H1 (cell line): ENCODE measurements at regions not wholly inside any gene's neighbourhood (a gene's known extent, or its start where the extent isn't known, plus 50 kb on each side); places are given as distances from the start of the nearest gene placed in this dataset.

Source experiments
- CTCF ChIA-PET: fragments of 300-600 bp; sonication (Branson Sonifier 250); formaldehyde crosslinking; loops from one replicate; lab custom pipeline; 2021; ENCODE audit not compliant: partially characterized antibody; lab: Charles Lee
- POLR2A ChIA-PET: fragments of 300-600 bp; sonication (Branson Sonifier 250); formaldehyde crosslinking; loops from one replicate; lab custom pipeline; 2021; ENCODE audit warnings: inconsistent platforms; ENCODE audit not compliant: partially characterized antibody; lab: Charles Lee
- DNase-seq, 2 experiments: peaks; one replicate each; pipeline versions ENCODE4 v3.0.0 to v3.0.0-alpha.2; 2010 to 2022; ENCODE audit warnings: low spot score in 2 of 2, low read depth in 1 of 2, mixed read lengths in 1 of 2
- FAIRE-seq: peaks from 2 replicates; lab custom pipeline; 2011; peaks lifted over from hg19 to GRCh38; lab: Jason Lieb, UNC
- H2AFZ ChIP-seq: 2 replicates; pipeline ENCODE4 v1.8.1; 2012; ENCODE audit warnings: low read length, inconsistent platforms
- H2AK5ac ChIP-seq: 2 replicates; pipeline ENCODE4 v1.6.1; 2013; ENCODE audit warnings: low read depth, low read length
- H2BK120ac ChIP-seq: replicated peaks from 2 replicates; pipeline ENCODE3; 2013; ENCODE audit warnings: low read depth, low read length, inconsistent platforms
- H2BK12ac ChIP-seq: 2 replicates; pipeline ENCODE4 v1.6.1; 2013; ENCODE audit warnings: low read depth, low read length
- H2BK15ac ChIP-seq: 2 replicates; pipeline ENCODE4 v1.6.1; 2013; ENCODE audit warnings: low read length
- H2BK20ac ChIP-seq: 2 replicates; pipeline ENCODE4 v1.6.1; 2013; ENCODE audit warnings: low read length
- H2BK5ac ChIP-seq: 2 replicates; pipeline ENCODE4 v1.6.1; 2013; ENCODE audit warnings: low read depth, low read length
- H3K14ac ChIP-seq: 2 replicates; pipeline ENCODE4 v1.6.1; 2013; ENCODE audit warnings: inconsistent platforms; ENCODE audit not compliant: insufficient read length
- H3K18ac ChIP-seq: 2 replicates; pipeline ENCODE4 v1.6.1; 2013; ENCODE audit warnings: low read length; ENCODE audit errors: extremely low read depth
- H3K23ac ChIP-seq: 2 replicates; pipeline ENCODE4 v1.6.1; 2013; ENCODE audit warnings: inconsistent platforms; ENCODE audit not compliant: insufficient read length
- H3K23me2 ChIP-seq: 2 replicates; pipeline ENCODE4 v1.6.1; 2013; ENCODE audit warnings: low read depth, low read length
- H3K27ac ChIP-seq: 2 replicates; pipeline ENCODE4 v1.6.1; 2011; ENCODE audit warnings: low read depth, low read length, inconsistent platforms
- H3K27me3 ChIP-seq, 4 experiments: replicated peaks in 1 of 4; 1 replicate in 1 of 4; 2 replicates in 3 of 4; pipeline versions ENCODE4 v1.6.1 to v1.8.1; 2011 to 2013; ENCODE audit warnings: low read length in 3 of 4, mild to moderate bottlenecking in 3 of 4, inconsistent platforms in 2 of 4, mixed read lengths in 2 of 4, moderate library complexity in 1 of 4; ENCODE audit not compliant: control insufficient read depth in 3 of 4, insufficient read depth in 3 of 4; ENCODE audit errors: extremely low read depth in 1 of 4
- H3K36me3 ChIP-seq, 4 experiments: 2 replicates each; pipeline versions ENCODE4 v1.6.1 to v1.8.1; 2011 to 2013; ENCODE audit warnings: mild to moderate bottlenecking in 4 of 4, low read length in 3 of 4, moderate library complexity in 2 of 4, control low read depth in 1 of 4, inconsistent platforms in 1 of 4; ENCODE audit not compliant: insufficient read depth in 4 of 4, control insufficient read depth in 2 of 4
- H3K4ac ChIP-seq: replicated peaks from 2 replicates; pipeline ENCODE3; 2013; ENCODE audit warnings: low read length, low read depth, mixed read lengths, inconsistent platforms; ENCODE audit not compliant: insufficient read length
- H3K4me1 ChIP-seq, 4 experiments: replicated peaks in 1 of 4; 1 replicate in 1 of 4; 2 replicates in 3 of 4; pipeline versions ENCODE4 v1.6.1 to v1.8.1; 2011 to 2013; ENCODE audit warnings: low read length in 3 of 4, inconsistent platforms in 2 of 4, mixed read lengths in 1 of 4; ENCODE audit not compliant: insufficient read depth in 4 of 4, control insufficient read depth in 3 of 4
- H3K4me2 ChIP-seq, 2 experiments: 2 replicates each; pipeline versions ENCODE4 v1.6.1 to v1.8.1; 2011 to 2013; ENCODE audit warnings: low read depth in 2 of 2, low read length in 2 of 2, control low read depth in 1 of 2, inconsistent platforms in 1 of 2, mild to moderate bottlenecking in 1 of 2; ENCODE audit not compliant: insufficient read depth in 1 of 2
- H3K4me3 ChIP-seq, 4 experiments: fragments of 200-600, 300-600 bp in 1 of 4; sonication (generic), shearing (Covaris generic), sonication (Bioruptor Twin) in 1 of 4; 2 replicates each; pipeline versions ENCODE4 v1.5.1 to v1.8.1; 2011 to 2016; ENCODE audit warnings: low read length in 4 of 4, low read depth in 3 of 4, control low read depth in 2 of 4, inconsistent platforms in 2 of 4, mild to moderate bottlenecking in 2 of 4, mixed read lengths in 1 of 4, moderate library complexity in 1 of 4; ENCODE audit not compliant: insufficient read depth in 2 of 4; ENCODE audit errors: extremely low read depth in 1 of 4
- H3K56ac ChIP-seq: replicated peaks from 2 replicates; pipeline ENCODE3; 2013; ENCODE audit warnings: low read depth, mild to moderate bottlenecking, mixed read lengths, low read length, inconsistent platforms; ENCODE audit not compliant: insufficient read length
- H3K79me1 ChIP-seq: 2 replicates; pipeline ENCODE4 v1.6.1; 2013; ENCODE audit warnings: low read depth, low read length, control low read depth
- H3K79me2 ChIP-seq, 2 experiments: 2 replicates each; pipeline versions ENCODE4 v1.6.1 to v1.8.1; 2012 to 2013; ENCODE audit warnings: low read length in 2 of 2, mild to moderate bottlenecking in 2 of 2, inconsistent platforms in 1 of 2; ENCODE audit not compliant: insufficient read depth in 2 of 2, control insufficient read depth in 1 of 2
- H3K9ac ChIP-seq, 4 experiments: replicated peaks in 1 of 4; 1 replicate in 1 of 4; 2 replicates in 3 of 4; pipeline versions ENCODE4 v1.6.1 to v1.8.1; 2011 to 2013; ENCODE audit warnings: low read depth in 3 of 4, low read length in 3 of 4, control low read depth in 2 of 4, mild to moderate bottlenecking in 2 of 4, moderate library complexity in 2 of 4, inconsistent platforms in 1 of 4; ENCODE audit errors: extremely low read depth in 1 of 4
- H3K9me3 ChIP-seq, 2 experiments: 2 replicates each; pipeline versions ENCODE4 v1.6.1 to v1.8.1; 2012 to 2013; ENCODE audit warnings: mild to moderate bottlenecking in 2 of 2, moderate library complexity in 2 of 2, control low read depth in 1 of 2, inconsistent platforms in 1 of 2, low read depth in 1 of 2, low read length in 1 of 2, mixed read lengths in 1 of 2; ENCODE audit not compliant: insufficient read depth in 2 of 2
- H4K20me1 ChIP-seq, 2 experiments: replicated peaks in 1 of 2; 2 replicates each; pipeline versions ENCODE3 to v1.8.1; 2011 to 2013; ENCODE audit warnings: inconsistent platforms in 2 of 2, low read length in 2 of 2, mild to moderate bottlenecking in 1 of 2; ENCODE audit not compliant: insufficient read depth in 2 of 2, control insufficient read depth in 1 of 2
- H4K5ac ChIP-seq: 2 replicates; pipeline ENCODE4 v1.6.1; 2013; ENCODE audit warnings: low read length, low read depth, mixed read lengths, inconsistent platforms; ENCODE audit not compliant: insufficient read length
- H4K8ac ChIP-seq: 2 replicates; pipeline ENCODE4 v1.8.0; 2013; ENCODE audit warnings: mild to moderate bottlenecking, moderate library complexity, low read length, inconsistent platforms; ENCODE audit not compliant: insufficient read depth; ENCODE audit errors: extremely low read depth
- H4K91ac ChIP-seq: replicated peaks from 2 replicates; pipeline ENCODE3; 2013; ENCODE audit warnings: low read length, mixed read lengths, inconsistent platforms; ENCODE audit not compliant: insufficient read length
- FOSL1 ChIP-seq: IDR thresholded peaks from 2 replicates; pipeline ENCODE4 v1.6.1; 2011; ENCODE audit warnings: mild to moderate bottlenecking, low read depth, low read length, moderate library complexity; ENCODE audit not compliant: insufficient read depth
- WGBS, 2 experiments: shearing (Covaris generic) in 1 of 2; methylation state at CpG; one replicate each; pipeline versions ENCODE4 v1.1.6 to v1.1.7; 2013 to 2015; ENCODE audit warnings: low lambda C conversion rate in 2 of 2, mixed read lengths in 2 of 2, inconsistent platforms in 1 of 2, low coverage in 1 of 2, missing lambda C conversion rate in 1 of 2; ENCODE audit not compliant: insufficient replicate concordance in 2 of 2, insufficient coverage in 1 of 2, insufficient read length in 1 of 2; ENCODE audit errors: extremely low coverage in 1 of 2, missing lambda C conversion rate in 1 of 2; 5-methylcytosine and 5-hydroxymethylcytosine counted together

- H3K27me3 ChIP-seq: no peaks in the 10 kb centered on the region; a peak in 1 of 7 replicates
- DNase-seq: no peak
- H3K4ac ChIP-seq: no peak overlapping the region
- no peaks in the 10 kb centered on the region; the same call in 1 of the 2 replicates for H3K79me1 ChIP-seq
- peaks cover 7% of the 10 kb centered on the region in 2 experiments; a peak in 3 of 4 replicates for H3K9me3 ChIP-seq
- no peak for TF ChIP-seq FOSL1
- H3K23ac ChIP-seq: no peak overlapping the region
- H4K5ac ChIP-seq: no peak overlapping the region
- H3K23me2 ChIP-seq: no peaks in the 10 kb centered on the region
- no peak overlapping the region for H3K56ac ChIP-seq
- H3K18ac ChIP-seq: no peak overlapping the region
- peaks cover 0 to 4% (median 3%) of the 10 kb centered on the region in 4 experiments; a peak in 3 of 7 replicates for H3K4me1 ChIP-seq
- WGBS, 2 experiments: 83% methylated on average over 3 of the region's 3 CpGs; no CpG with 5 or more reads in 1 of the 2 experiments
- H3K4me3 ChIP-seq: no peak overlapping the region
- no peak for FAIRE-seq
- no peak overlapping the region for H2BK15ac ChIP-seq
- H3K27ac ChIP-seq: no peak overlapping the region
- CTCF ChIA-PET: interaction anchor here (1.1 to 1.6 kb wide), 2 partner anchors 13 to 16 kb away, joined by 3 to 4 read pairs; no protein-coding TSS in a partner anchor
- H2BK120ac ChIP-seq: no peak overlapping the region
- no peaks in the 10 kb centered on the region for H3K79me2 ChIP-seq
- POLR2A ChIA-PET: no interaction called here
- H3K36me3 ChIP-seq: no peaks in the 10 kb centered on the region
- H3K9ac ChIP-seq: no peak overlapping the region
- no peak overlapping the region for H4K8ac ChIP-seq
- H3K4me2 ChIP-seq: no peak overlapping the region
- H2BK5ac ChIP-seq: no peak overlapping the region
- no peak overlapping the region for H2BK20ac ChIP-seq
- no peak overlapping the region for H4K91ac ChIP-seq
- H2AFZ ChIP-seq: no peak overlapping the region
- no peak overlapping the region for H3K14ac ChIP-seq
- H2BK12ac ChIP-seq: no peak overlapping the region
- H2AK5ac ChIP-seq: no peak overlapping the region
- H4K20me1 ChIP-seq: no peaks in the 10 kb centered on the region
Measured at GRCh38 chr2:129810521-129810920, 168.9 kb upstream of the RAB6C start.
